Astrocyte of the hippocampus (primary cell): ENCODE measurements at regions not wholly inside any gene's neighbourhood (a gene's known extent, or its start where the extent isn't known, plus 50 kb on each side); places are given as distances from the start of the nearest gene placed in this dataset.

Source experiments
- DNase-seq: peaks from one replicate; pipeline ENCODE4 v3.0.0; 2011; ENCODE audit warnings: low read depth, low spot score

- DNase-seq: peak; percentile 5
Measured at GRCh38 chr16:8278031-8278580, 312.2 kb downstream of the TMEM114 start.

- DNase-seq: no peak
Measured at GRCh38 chr16:8271344-8271743, 319.0 kb downstream of the TMEM114 start.

- DNase-seq: no peak
Measured at GRCh38 chr16:8262299-8262698, 328.0 kb downstream of the TMEM114 start.

GRCh38 chr16:8260140-8260539 lies 330.2 kb downstream of the TMEM114 start:
- DNase-seq: no peak

- no peak for DNase-seq
Measured at GRCh38 chr16:8258523-8258922, 331.8 kb downstream of the TMEM114 start.

- no peak for DNase-seq
Measured at GRCh38 chr16:8257561-8257960, 332.8 kb downstream of the TMEM114 start.

- DNase-seq: no peak
Measured at GRCh38 chr16:8254405-8254804, 335.9 kb downstream of the TMEM114 start.

GRCh38 chr16:8253718-8254117 lies 336.6 kb downstream of the TMEM114 start:
- no peak for DNase-seq

- DNase-seq: no peak
Measured at GRCh38 chr16:8251727-8252126, 338.6 kb downstream of the TMEM114 start.

- no peak for DNase-seq
Measured at GRCh38 chr16:8251298-8251697, 339.0 kb downstream of the TMEM114 start.

GRCh38 chr16:8247993-8248392 lies 342.3 kb downstream of the TMEM114 start:
- DNase-seq: no peak

- no peak for DNase-seq
Measured at GRCh38 chr16:8243981-8244380, 346.3 kb downstream of the TMEM114 start.

- no peak for DNase-seq
Measured at GRCh38 chr16:8241408-8241807, 348.9 kb downstream of the TMEM114 start.

GRCh38 chr16:8239443-8239842 lies 350.9 kb downstream of the TMEM114 start:
- no peak for DNase-seq

GRCh38 chr16:8237452-8237851 lies 352.9 kb downstream of the TMEM114 start:
- no peak for DNase-seq

- no peak for DNase-seq
Measured at GRCh38 chr16:8236816-8237215, 353.5 kb downstream of the TMEM114 start.

- DNase-seq: no peak
Measured at GRCh38 chr16:8230497-8230896, 359.8 kb downstream of the TMEM114 start.

- DNase-seq: no peak
Measured at GRCh38 chr16:8229011-8229520, 361.2 kb downstream of the TMEM114 start.

GRCh38 chr16:8217201-8217600 lies 373.1 kb downstream of the TMEM114 start:
- DNase-seq: no peak

GRCh38 chr16:8204769-8205168 lies 385.5 kb downstream of the TMEM114 start:
- no peak for DNase-seq

GRCh38 chr16:8204096-8204495 lies 386.2 kb downstream of the TMEM114 start:
- DNase-seq: no peak

- no peak for DNase-seq
Measured at GRCh38 chr16:8203101-8203500, 387.2 kb downstream of the TMEM114 start.

- no peak for DNase-seq
Measured at GRCh38 chr16:8200839-8201238, 389.5 kb downstream of the TMEM114 start.

GRCh38 chr16:8199390-8199789 lies 390.9 kb downstream of the TMEM114 start:
- no peak for DNase-seq
